ENCODE measurements at regions not wholly inside any gene's neighbourhood (a gene's known extent, or its start where the extent isn't known, plus 50 kb on each side); places are given as distances from the start of the nearest gene placed in this dataset.

DNA sequence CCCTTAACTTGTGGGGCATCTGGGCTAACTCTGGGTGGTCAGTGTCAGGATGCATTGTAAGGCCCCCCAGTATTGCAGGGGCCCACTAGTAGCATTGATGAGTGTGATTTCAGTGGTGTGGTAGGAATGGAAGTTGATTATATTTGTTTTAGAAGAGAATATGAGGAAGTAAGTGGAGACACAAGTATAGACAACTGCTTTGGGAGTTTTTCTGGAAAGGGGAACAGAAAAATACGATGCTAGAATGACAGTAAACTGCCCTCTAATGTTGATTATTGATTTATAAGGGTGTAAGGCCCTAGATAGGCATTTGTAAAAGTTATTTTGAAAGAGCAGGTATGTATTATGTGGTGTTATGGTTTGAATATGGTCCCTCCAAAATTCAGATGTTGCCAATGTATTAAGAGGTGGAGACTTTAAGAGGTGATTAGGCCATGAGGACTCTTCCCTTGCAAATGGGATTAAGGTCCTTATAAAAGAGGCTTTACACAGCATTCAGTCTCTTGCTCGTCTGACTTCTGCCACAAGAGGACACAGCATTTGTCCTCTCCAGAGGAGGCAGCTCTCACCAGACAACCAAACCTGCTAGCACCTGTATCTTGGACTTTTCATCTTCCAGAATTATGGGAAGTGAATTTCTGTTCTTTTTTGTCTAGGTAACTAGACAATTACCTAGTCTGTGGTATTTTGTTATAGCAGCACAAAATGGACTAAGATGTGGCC is 135.9 kb upstream of the DTNBP1 start:
- no peak for DNase-seq (ENCODE audit: low read depth)

- no peak for DNase-seq (ENCODE audit: low read depth)
These were observed 134.0 kb upstream of the DTNBP1 start for GRCh38 chr6:15796844-15797243.

- no peak for DNase-seq (ENCODE audit: low read depth)
These were observed 133.4 kb upstream of the DTNBP1 start for GRCh38 chr6:15796130-15796771.

DNA sequence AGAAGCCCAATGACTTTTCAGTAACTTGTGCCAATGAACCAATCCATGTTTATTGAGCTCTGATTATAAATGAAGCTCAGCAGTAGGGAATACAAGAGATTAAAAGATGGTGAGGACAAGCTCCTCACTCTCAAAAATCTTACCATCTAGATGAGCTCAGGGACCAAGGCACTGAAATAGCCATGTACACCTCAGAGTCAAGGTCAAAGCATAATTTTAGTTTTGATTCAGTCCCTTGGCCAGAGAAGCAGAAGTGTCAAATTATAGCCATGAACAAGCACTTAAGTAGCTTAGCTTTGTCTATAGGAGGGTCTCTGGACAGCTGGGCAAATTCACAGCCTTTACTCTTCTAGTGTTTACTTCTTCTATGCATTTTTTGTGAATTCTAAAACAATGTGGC is 131.0 kb upstream of the DTNBP1 start:
- DNase-seq (ENCODE audit: low read depth), result no peak

- DNase-seq (ENCODE audit: low read depth), result no peak
These were observed 130.5 kb upstream of the DTNBP1 start for GRCh38 chr6:15793288-15793687.

DNA sequence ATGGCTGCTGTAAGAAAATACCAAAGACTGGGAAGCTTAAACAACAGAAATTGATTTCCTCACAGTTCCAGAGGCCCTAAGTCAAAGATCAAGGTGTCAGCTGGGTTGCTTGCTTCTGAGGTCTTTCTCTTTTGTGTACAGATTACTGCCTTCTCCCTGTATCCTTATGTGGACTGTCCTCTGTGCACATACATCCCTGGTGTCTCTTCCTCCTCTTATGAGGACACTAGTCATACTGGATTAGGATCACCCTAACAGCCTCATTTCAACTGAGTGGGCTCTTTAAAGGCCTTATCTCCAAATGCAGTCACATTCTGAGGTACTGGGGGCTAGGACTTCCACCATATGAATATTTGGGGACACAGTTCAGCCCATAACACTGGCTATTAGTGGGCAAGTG is 130.0 kb upstream of the DTNBP1 start:
- no peak for DNase-seq (ENCODE audit: low read depth)

- DNase-seq (ENCODE audit: low read depth), result no peak
These were observed 128.8 kb upstream of the DTNBP1 start for GRCh38 chr6:15791448-15792181.

DNA sequence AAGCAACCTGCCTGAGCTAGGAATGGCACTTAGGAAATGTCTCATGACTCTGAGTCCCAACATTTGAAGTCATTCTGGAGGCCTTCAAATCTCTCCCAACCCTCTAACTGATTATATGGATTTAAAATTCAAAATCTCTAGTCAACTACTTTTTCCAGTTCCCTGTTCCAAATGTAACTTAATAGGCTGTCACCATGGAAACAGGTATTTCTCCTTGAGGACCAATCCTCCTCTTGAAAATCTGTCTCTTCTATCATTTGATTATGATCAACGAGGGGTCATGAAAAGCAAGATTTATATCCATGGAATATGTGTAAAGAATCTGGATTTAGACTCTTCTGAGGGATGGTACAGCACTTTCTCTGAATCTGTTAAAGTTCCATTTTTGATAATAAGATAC is 127.3 kb upstream of the DTNBP1 start:
- DNase-seq (ENCODE audit: low read depth), result no peak

DNA sequence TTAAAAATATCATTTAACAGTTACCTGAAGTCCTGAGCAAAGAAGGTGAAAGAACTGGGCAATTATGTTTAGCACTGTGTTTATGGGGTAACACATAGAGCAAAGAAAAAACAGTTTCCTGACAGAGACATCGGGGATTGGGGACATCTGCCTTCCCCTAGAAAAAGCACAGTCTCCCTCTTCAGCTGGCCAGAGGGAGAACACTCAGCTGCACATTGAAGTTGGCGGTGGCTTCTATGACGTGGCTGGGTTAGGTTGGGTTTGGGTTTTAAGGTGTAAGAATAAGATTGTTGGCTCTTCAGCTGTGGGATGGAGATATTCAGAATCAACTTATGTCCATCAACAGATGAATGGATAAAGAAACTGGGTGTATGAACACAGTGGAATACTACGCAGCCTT is 124.0 kb upstream of the DTNBP1 start:
- no peak for DNase-seq (ENCODE audit: low read depth)

DNA sequence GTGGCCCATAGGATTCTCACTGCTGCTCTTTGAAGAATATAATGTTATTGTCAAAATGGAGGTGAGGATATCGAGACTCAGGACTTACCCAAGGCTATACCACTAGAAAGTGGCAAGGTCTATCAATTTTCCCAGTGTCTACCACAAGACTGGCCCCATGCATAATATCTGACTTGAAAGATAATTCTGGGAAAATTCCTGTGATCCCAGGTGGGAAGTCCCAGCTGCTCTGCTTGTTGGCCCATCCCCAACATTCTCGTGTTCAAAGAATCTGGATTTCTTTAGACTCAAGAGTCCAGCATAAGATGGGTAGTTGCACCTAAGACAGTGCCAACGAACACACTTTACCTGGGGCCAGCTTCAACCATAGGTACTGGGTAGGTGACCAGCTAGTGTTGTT is 120.7 kb upstream of the DTNBP1 start:
- no peak for DNase-seq (ENCODE audit: low read depth)

GRCh38 chr6:15781890-15782289 is 119.1 kb upstream of the DTNBP1 start:
- no peak for DNase-seq (ENCODE audit: low read depth)

DNA sequence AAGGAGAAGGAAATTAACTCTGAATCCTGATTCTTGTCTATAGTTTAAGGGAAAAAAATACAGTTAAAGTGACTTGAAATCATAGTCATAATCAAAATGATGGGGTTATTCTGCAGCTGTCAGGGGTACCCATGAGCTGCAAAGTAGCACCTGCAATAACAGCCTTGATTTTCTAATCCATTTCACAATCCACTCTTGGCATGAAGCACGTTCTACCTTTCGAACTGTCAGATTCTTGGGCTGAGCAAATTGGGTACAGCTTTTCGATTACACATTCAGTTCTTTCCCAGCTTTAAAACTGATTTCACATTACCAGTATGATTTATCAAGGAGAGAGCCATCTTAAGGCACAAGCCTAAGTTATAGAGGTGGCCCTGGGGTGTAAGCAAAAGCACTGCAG is 118.5 kb upstream of the DTNBP1 start:
- no peak for DNase-seq (ENCODE audit: low read depth)

- DNase-seq (ENCODE audit: low read depth), result no peak
These were observed 117.6 kb upstream of the DTNBP1 start for GRCh38 chr6:15780437-15780836.

DNA sequence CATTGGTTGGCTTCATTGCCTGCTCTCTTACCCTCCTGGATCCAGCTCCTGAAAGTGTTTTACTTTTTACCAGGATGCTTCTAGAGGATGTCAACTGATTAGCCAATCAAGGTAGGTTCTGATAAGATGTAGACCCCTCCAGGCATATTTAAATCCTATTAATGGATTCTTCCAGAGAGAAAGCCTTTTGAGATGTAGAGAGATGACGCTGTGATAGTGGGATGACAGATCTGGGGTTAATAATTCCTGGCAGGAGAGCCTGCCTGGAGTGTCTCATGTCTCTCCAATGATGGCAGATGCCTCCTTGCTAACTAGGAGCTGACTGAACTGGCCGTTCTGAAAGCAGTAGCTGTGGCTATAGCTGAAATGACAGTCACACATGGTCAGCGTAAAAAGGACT is 116.9 kb upstream of the DTNBP1 start:
- no peak for DNase-seq (ENCODE audit: low read depth)

- no peak for DNase-seq (ENCODE audit: low read depth)
These were observed 113.7 kb upstream of the DTNBP1 start for GRCh38 chr6:15776458-15776980.

GRCh38 chr6:15775741-15776140 is 112.9 kb upstream of the DTNBP1 start:
- DNase-seq (ENCODE audit: low read depth), result no peak

DNA sequence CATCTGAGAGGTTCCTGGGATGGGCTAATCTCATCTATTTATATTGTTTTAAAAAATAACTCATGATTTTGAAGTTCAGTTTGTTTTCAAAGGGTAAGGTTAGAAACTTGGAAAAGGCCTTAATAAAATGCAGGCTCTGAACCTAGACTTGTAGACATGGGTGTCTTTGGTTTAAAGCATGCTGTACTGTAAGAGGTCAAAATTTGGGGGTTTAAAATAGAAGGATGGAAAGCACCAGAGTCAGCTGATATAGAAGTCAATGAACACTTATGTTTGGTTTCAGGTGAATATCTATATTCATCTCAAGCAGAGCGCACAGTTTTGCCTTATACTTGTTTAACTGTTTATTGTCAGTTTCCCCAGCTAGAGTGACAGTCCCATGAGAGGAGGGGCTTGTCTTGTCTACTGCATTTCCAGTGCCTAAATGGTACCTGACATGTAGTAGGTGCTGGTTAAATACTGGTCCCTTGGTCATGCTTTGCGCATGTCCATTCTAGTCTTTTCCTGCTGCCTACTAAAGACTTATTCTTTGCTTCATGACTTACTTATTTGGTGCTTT is 112.3 kb upstream of the DTNBP1 start:
- no peak for DNase-seq (ENCODE audit: low read depth)

- no peak for DNase-seq (ENCODE audit: low read depth)
These were observed 111.1 kb upstream of the DTNBP1 start for GRCh38 chr6:15773806-15774410.

- no peak for DNase-seq (ENCODE audit: low read depth)
These were observed 107.7 kb upstream of the DTNBP1 start for GRCh38 chr6:15770347-15771143.

DNA sequence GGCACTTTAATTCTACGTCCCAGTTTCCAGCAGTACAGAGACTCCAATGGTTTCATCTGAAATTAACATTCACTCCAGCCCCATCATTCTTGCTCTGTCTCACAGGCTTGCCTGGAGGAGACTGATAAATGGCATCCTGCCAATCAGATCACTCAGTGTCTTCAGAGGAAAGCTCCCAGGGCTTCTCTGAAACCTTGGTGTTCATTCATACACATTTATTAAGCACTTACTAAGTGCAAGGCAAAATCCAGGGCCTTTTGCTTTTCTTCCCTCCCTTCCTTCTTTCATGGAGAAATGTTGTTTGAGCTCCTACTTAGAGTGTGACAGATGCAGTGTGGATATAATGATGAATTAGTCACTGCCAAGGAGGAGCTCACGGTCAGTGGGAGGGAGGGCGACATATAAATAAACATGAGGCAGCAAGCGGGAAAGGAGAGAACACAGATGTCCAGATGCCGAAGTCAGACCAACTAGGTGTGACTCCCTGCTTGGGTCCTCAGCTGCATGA is 106.7 kb upstream of the DTNBP1 start:
- no peak for DNase-seq (ENCODE audit: low read depth)

GRCh38 chr6:15768999-15769398 is 106.2 kb upstream of the DTNBP1 start:
- no peak for DNase-seq (ENCODE audit: low read depth)
